ENCODE measurements at regions not wholly inside any gene's neighbourhood (a gene's known extent, or its start where the extent isn't known, plus 50 kb on each side); places are given as distances from the start of the nearest gene placed in this dataset.

DNA sequence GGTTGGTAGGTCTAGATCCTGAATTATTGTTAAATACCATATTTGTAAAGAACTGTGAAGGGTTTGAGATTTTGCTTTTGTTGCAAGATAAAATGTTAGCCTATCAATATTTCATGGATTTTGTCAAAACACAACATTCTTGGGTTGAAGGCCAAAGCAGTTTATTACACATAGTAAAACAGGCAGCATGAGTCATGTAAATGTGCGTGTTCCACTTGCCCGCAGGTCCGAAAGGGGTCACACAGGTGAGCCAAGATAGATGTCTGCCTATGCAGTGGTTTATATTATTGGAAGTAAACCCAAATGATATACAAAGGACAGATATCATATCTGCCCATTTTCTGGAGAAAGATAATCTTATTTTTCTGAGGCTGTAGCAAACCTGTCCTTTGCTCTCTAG lies 1654.4 kb upstream of the SPRY2 start:
- H3K4me1 ChIP-seq (ENCODE audit: control insufficient read depth in 1 of 2, insufficient read depth in 2 of 2, low read length in 2 of 2) = no peaks in the 10 kb centered on the region
- no peak overlapping the region for H3K4me2 ChIP-seq (replicated peaks; ENCODE audit: extremely low read depth, low read length, poor library complexity, severe bottlenecking)
- Mint-ChIP-seq H3K27me3 (ENCODE audit: low read depth in 3 of 3) (peaks cover 0 to 2% (median 0%) of the 10 kb centered on the region in 3 donors), H3K4me3 (no peak overlapping the region), H3K36me3 (no peaks in the 10 kb centered on the region), H3K9me3 (peaks cover 0 to 2% (median 0%) of the 10 kb centered on the region in 7 donors), H3K27ac (no peak overlapping the region), H3K4me1 (no peaks in the 10 kb centered on the region)
- no CpG with 5 or more reads among the region's 3 CpGs for WGBS (ENCODE audit: insufficient coverage)
- no peak overlapping the region for H3K9ac ChIP-seq (ENCODE audit: insufficient read depth, low read length, poor library complexity, severe bottlenecking)
- peaks cover 0 to 4% of the 10 kb centered on the region in 2 donors for H3K9me3 ChIP-seq (replicated peaks in 1 of 2; ENCODE audit: control insufficient read depth in 1 of 2, insufficient read depth in 1 of 2, low read length in 2 of 2)
- no peak overlapping the region for H2AFZ ChIP-seq (ENCODE audit: insufficient read depth, low read depth, low read length, poor library complexity, severe bottlenecking)
- no peak overlapping the region for H3K27ac ChIP-seq (ENCODE audit: low read depth in 1 of 2, low read length in 2 of 2)
- H3K27me3 ChIP-seq (ENCODE audit: control insufficient read depth in 2 of 2, insufficient read depth in 2 of 2, low read length in 2 of 2) = no peaks in the 10 kb centered on the region
- DNase-seq = no peak
- no peaks in the 10 kb centered on the region for H3K79me2 ChIP-seq (ENCODE audit: insufficient read depth, low read length)
- H4K20me1 ChIP-seq (ENCODE audit: insufficient read depth, low read length) = no peaks in the 10 kb centered on the region
- intact Hi-C loops (cut with micrococcal nuclease) = no loop called here
- no peak overlapping the region for H3K4me3 ChIP-seq (replicated peaks in 1 of 3; ENCODE audit: low read depth in 2 of 3, low read length in 3 of 3)
- TF ChIP-seq, protein P1, sequence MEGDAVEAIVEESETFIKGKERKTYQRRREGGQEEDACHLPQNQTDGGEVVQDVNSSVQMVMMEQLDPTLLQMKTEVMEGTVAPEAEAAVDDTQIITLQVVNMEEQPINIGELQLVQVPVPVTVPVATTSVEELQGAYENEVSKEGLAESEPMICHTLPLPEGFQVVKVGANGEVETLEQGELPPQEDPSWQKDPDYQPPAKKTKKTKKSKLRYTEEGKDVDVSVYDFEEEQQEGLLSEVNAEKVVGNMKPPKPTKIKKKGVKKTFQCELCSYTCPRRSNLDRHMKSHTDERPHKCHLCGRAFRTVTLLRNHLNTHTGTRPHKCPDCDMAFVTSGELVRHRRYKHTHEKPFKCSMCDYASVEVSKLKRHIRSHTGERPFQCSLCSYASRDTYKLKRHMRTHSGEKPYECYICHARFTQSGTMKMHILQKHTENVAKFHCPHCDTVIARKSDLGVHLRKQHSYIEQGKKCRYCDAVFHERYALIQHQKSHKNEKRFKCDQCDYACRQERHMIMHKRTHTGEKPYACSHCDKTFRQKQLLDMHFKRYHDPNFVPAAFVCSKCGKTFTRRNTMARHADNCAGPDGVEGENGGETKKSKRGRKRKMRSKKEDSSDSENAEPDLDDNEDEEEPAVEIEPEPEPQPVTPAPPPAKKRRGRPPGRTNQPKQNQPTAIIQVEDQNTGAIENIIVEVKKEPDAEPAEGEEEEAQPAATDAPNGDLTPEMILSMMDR (IDR thresholded peaks at IDR 0.05) = no peak
- H3K36me3 ChIP-seq (replicated peaks in 1 of 2; ENCODE audit: control insufficient read depth in 1 of 2, insufficient read depth in 2 of 2, low read length in 2 of 2) = no peaks in the 10 kb centered on the region

DNA sequence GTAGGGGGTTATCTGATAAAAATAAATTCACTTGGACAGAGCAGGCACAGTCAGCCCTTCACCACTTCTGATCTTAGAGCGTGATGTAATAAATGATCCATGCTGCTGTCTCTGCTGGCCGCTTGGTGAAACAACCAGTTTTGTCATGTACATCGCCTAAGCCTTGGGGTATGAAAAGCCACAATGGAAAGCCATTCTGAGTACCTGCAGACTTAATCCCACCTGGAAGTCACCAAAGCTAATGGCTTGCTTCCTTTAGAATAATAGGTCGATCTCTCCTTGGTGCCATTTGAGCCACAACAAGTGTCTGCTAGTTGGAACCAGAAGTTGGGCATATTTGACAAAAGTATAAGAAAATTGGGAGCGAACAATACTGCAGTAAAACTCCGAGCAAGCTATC lies 1649.7 kb upstream of the SPRY2 start:
- TF ChIP-seq, protein P1 (IDR thresholded peaks at IDR 0.05) = no peak
- DNase-seq = no peak
- no peak overlapping the region for H3K4me3 ChIP-seq (replicated peaks in 1 of 3; ENCODE audit: low read depth in 2 of 3, low read length in 3 of 3)
- no peaks in the 10 kb centered on the region for H3K4me1 Mint-ChIP-seq
- no peak overlapping the region for H2AFZ ChIP-seq (ENCODE audit: insufficient read depth, low read depth, low read length, poor library complexity, severe bottlenecking)
- H3K27ac ChIP-seq (ENCODE audit: low read depth in 1 of 2, low read length in 2 of 2) = no peak overlapping the region
- peaks cover 0 to 2% (median 1%) of the 10 kb centered on the region in 3 donors for H3K27me3 Mint-ChIP-seq (ENCODE audit: low read depth in 3 of 3)
- H3K36me3 ChIP-seq (replicated peaks in 1 of 2; ENCODE audit: control insufficient read depth in 1 of 2, insufficient read depth in 2 of 2, low read length in 2 of 2) = no peaks in the 10 kb centered on the region
- no peaks in the 10 kb centered on the region for H3K79me2 ChIP-seq (ENCODE audit: insufficient read depth, low read length)
- intact Hi-C loops (cut with micrococcal nuclease) = no loop called here
- H3K4me3 Mint-ChIP-seq = no peak overlapping the region
- H3K9me3 ChIP-seq (replicated peaks in 1 of 2; ENCODE audit: control insufficient read depth in 1 of 2, insufficient read depth in 1 of 2, low read length in 2 of 2) = peaks cover 0 to 4% of the 10 kb centered on the region in 2 donors
- WGBS (ENCODE audit: insufficient coverage) = 96% methylated on average over 5 of the region's 6 CpGs
- no peak overlapping the region for H3K27ac Mint-ChIP-seq
- H3K27me3 ChIP-seq (ENCODE audit: control insufficient read depth in 2 of 2, insufficient read depth in 2 of 2, low read length in 2 of 2) = no peaks in the 10 kb centered on the region
- no peak overlapping the region for H3K4me2 ChIP-seq (replicated peaks; ENCODE audit: extremely low read depth, low read length, poor library complexity, severe bottlenecking)
- no peaks in the 10 kb centered on the region for H3K4me1 ChIP-seq (ENCODE audit: control insufficient read depth in 1 of 2, insufficient read depth in 2 of 2, low read length in 2 of 2)
- H3K36me3 Mint-ChIP-seq = no peaks in the 10 kb centered on the region
- no peak overlapping the region for H3K9ac ChIP-seq (ENCODE audit: insufficient read depth, low read length, poor library complexity, severe bottlenecking)
- H3K9me3 Mint-ChIP-seq = peaks cover 0 to 8% (median 3%) of the 10 kb centered on the region in 7 donors
- H4K20me1 ChIP-seq (ENCODE audit: insufficient read depth, low read length) = no peaks in the 10 kb centered on the region

All from CD14-positive monocyte (primary cell).